ENCODE measurements at regions not wholly inside any gene's neighbourhood (a gene's known extent, or its start where the extent isn't known, plus 50 kb on each side); places are given as distances from the start of the nearest gene placed in this dataset.

GRCh38 chr10:44258460-44259089, 126.3 kb downstream of the CXCL12 start:
- no peak overlapping the region for H3K9ac ChIP-seq
- H4K20me1 ChIP-seq (ENCODE audit: insufficient read depth), result no peaks in the 10 kb centered on the region
- H3K4me3 ChIP-seq (ENCODE audit: low read depth in 2 of 2, low read length in 1 of 2), result no peak overlapping the region
- DNase-seq, result no peak
- ChIA-PET POLR2A (no interaction called here), CTCF (interaction anchor here (1.4 kb wide), 1 partner anchor 586 kb away, joined by 4 read pairs; no protein-coding TSS in a partner anchor)
- no peak overlapping the region for H3K27ac ChIP-seq (ENCODE audit: low read depth in 2 of 2, low read length in 1 of 2)
- no peak for TF ChIP-seq GATA2 (CRISPR knock-in tag; IDR thresholded peaks at IDR 0.05)
- TF ChIP-seq, protein P1, sequence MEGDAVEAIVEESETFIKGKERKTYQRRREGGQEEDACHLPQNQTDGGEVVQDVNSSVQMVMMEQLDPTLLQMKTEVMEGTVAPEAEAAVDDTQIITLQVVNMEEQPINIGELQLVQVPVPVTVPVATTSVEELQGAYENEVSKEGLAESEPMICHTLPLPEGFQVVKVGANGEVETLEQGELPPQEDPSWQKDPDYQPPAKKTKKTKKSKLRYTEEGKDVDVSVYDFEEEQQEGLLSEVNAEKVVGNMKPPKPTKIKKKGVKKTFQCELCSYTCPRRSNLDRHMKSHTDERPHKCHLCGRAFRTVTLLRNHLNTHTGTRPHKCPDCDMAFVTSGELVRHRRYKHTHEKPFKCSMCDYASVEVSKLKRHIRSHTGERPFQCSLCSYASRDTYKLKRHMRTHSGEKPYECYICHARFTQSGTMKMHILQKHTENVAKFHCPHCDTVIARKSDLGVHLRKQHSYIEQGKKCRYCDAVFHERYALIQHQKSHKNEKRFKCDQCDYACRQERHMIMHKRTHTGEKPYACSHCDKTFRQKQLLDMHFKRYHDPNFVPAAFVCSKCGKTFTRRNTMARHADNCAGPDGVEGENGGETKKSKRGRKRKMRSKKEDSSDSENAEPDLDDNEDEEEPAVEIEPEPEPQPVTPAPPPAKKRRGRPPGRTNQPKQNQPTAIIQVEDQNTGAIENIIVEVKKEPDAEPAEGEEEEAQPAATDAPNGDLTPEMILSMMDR (IDR thresholded peaks at IDR 0.05), result no peak
- no peak for TF ChIP-seq SMC3 (IDR thresholded peaks at IDR 0.05; ENCODE audit: low read depth, low read length)
- TF ChIP-seq RCOR1 (IDR thresholded peaks at IDR 0.05; ENCODE audit: low read length), result no peak
- TF ChIP-seq FOXJ3 (CRISPR knock-in tag; IDR thresholded peaks at IDR 0.05), result no peak
- no peak for TF ChIP-seq MXI1 (IDR thresholded peaks at IDR 0.05; ENCODE audit: low read depth, low read length)
- TF ChIP-seq RFX5 (IDR thresholded peaks at IDR 0.05; ENCODE audit: low read length), result no peak
- H2AFZ ChIP-seq (ENCODE audit: low read depth), result no peak overlapping the region
- no peak overlapping the region for H3K4me2 ChIP-seq
- no peaks in the 10 kb centered on the region for H3K9me2 ChIP-seq
- no peaks in the 10 kb centered on the region for H3K79me2 ChIP-seq (ENCODE audit: insufficient read depth)
- no peaks in the 10 kb centered on the region for H3K36me3 ChIP-seq (replicated peaks in 1 of 2; ENCODE audit: control insufficient read depth in 1 of 2, insufficient read depth in 2 of 2, low read length in 1 of 2)
- H3K9me3 ChIP-seq, result no peaks in the 10 kb centered on the region
- H3F3A ChIP-seq (replicated peaks; ENCODE audit: insufficient read depth), result no peaks in the 10 kb centered on the region
- H3K4me1 ChIP-seq (ENCODE audit: control insufficient read depth in 1 of 2, insufficient read depth in 2 of 2, low read depth in 1 of 2, low read length in 1 of 2), result peaks cover 0 to 50% of the 10 kb centered on the region in 2 experiments; a peak in 2 of 4 replicates
- H3K27me3 ChIP-seq (ENCODE audit: insufficient read depth), result no peaks in the 10 kb centered on the region
- WGBS (ENCODE audit: low lambda C conversion rate), result 20% methylated on average over 4 of the region's 4 CpGs

DNA sequence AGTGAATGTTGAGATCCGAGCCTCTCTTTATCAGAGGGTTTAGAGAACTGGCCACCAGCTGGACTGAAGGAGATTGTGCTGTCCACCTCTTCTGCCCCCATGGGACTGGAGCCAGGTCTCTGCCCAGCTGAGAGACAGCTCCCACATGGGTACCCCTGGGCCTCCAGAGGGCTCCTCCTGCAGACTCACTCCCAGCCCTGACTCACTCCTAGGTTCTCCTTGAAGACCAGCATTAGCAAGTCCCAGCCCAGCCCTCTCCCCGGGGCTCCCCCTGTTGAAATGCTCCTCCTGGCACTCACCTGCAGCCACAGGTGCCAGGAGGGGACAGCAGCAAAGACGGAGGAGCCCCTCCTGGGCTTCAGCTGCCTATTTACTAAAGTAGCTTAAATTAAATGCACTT, 126.9 kb downstream of the CXCL12 start:
- no peak overlapping the region for H3K4me3 ChIP-seq (ENCODE audit: low read depth in 2 of 2, low read length in 1 of 2)

More for the DNA sequence above, 126.9 kb downstream of the CXCL12 start:
- no peaks in the 10 kb centered on the region for H3K9me2 ChIP-seq
- H3K27me3 ChIP-seq (ENCODE audit: insufficient read depth), result no peaks in the 10 kb centered on the region
- no peak for DNase-seq
- H3K4me2 ChIP-seq, result no peak overlapping the region
- no peak overlapping the region for H3K27ac ChIP-seq (ENCODE audit: low read depth in 2 of 2, low read length in 1 of 2)
- WGBS (ENCODE audit: low lambda C conversion rate), result 22% methylated on average over 3 of the region's 3 CpGs
- peaks cover 0 to 49% of the 10 kb centered on the region in 2 experiments; a peak in 2 of 4 replicates for H3K4me1 ChIP-seq (ENCODE audit: control insufficient read depth in 1 of 2, insufficient read depth in 2 of 2, low read depth in 1 of 2, low read length in 1 of 2)
- H3K79me2 ChIP-seq (ENCODE audit: insufficient read depth), result no peaks in the 10 kb centered on the region
- no peaks in the 10 kb centered on the region for H3K36me3 ChIP-seq (replicated peaks in 1 of 2; ENCODE audit: control insufficient read depth in 1 of 2, insufficient read depth in 2 of 2, low read length in 1 of 2)
- H3F3A ChIP-seq (replicated peaks; ENCODE audit: insufficient read depth), result no peaks in the 10 kb centered on the region
- H2AFZ ChIP-seq (ENCODE audit: low read depth), result no peak overlapping the region
- CTCF ChIA-PET, result interaction anchor here (1.4 kb wide), 1 partner anchor 585 kb away, joined by 4 read pairs; no protein-coding TSS in a partner anchor
- TF ChIP-seq USF1 (IDR thresholded peaks at IDR 0.05; ENCODE audit: borderline replicate concordance, low read depth) (no peak), REST (IDR thresholded peaks at IDR 0.05; ENCODE audit: low read depth, low read length) (no peak), SIN3A (IDR thresholded peaks at IDR 0.05; ENCODE audit: borderline replicate concordance, low read depth, low read length) (no peak), EZH2phosphoT487 (IDR thresholded peaks at IDR 0.05; ENCODE audit: borderline replicate concordance, low read depth) (no peak), NFIC (IDR thresholded peaks at IDR 0.05; ENCODE audit: borderline replicate concordance) (no peak), POLR2AphosphoS5 (IDR thresholded peaks at IDR 0.05; ENCODE audit: low read depth, low read length) (no peak)
- H4K20me1 ChIP-seq (ENCODE audit: insufficient read depth), result no peaks in the 10 kb centered on the region
- POLR2A ChIA-PET, result no interaction called here
- H3K9me3 ChIP-seq, result no peaks in the 10 kb centered on the region
- no peak overlapping the region for H3K9ac ChIP-seq
